SU-DHL-6 (cell line): ENCODE measurements at regions not wholly inside any gene's neighbourhood (a gene's known extent, or its start where the extent isn't known, plus 50 kb on each side); places are given as distances from the start of the nearest gene placed in this dataset.
"Not testable (repeated sequence)": the region's sequence is repeated elsewhere in the genome, so short reads cannot be mapped to it uniquely, and the experiment has no call there.

ENCODE experiments used
- H2AFZ ChIP-seq: fragments of 200-600 bp; sonication (generic); 2 replicates; pipeline ENCODE4 v1.6.1; 2014; ENCODE audit warnings: low read depth, mild to moderate bottlenecking, moderate library complexity, mixed read lengths, antibody characterized with exemption, low read length; ENCODE audit not compliant: severe bottlenecking
- H3F3A ChIP-seq: fragments of 200-600 bp; shearing (Covaris generic); 2 replicates; pipeline ENCODE4 v1.6.0; 2016; ENCODE audit warnings: antibody characterized with exemption, mild to moderate bottlenecking; ENCODE audit not compliant: insufficient read depth
- H3K27ac ChIP-seq: fragments of 200-600 bp; sonication (generic); 2 replicates; pipeline ENCODE4 v1.5.1; 2016; ENCODE audit warnings: low read depth, mild to moderate bottlenecking, low read length, moderate library complexity, mixed read lengths
- H3K27me3 ChIP-seq: fragments of 200-600 bp; sonication (generic), shearing (Covaris generic); 2 replicates; pipeline ENCODE4 v1.6.0; 2014; ENCODE audit warnings: mild to moderate bottlenecking, low read length
- H3K36me3 ChIP-seq: fragments of 200-600 bp; sonication (generic); 2 replicates; pipeline ENCODE4 v1.6.1; 2014; ENCODE audit warnings: mild to moderate bottlenecking, low read length, mixed read lengths
- H3K4me2 ChIP-seq: fragments of 300-600, 200-600 bp; shearing (Covaris generic), sonication (generic); 2 replicates; pipeline ENCODE4 v1.6.0; 2014; ENCODE audit warnings: low read length, low read depth, mild to moderate bottlenecking; ENCODE audit not compliant: poor library complexity, severe bottlenecking
- H3K4me3 ChIP-seq: fragments of 200-600 bp; sonication (generic); 2 replicates; pipeline ENCODE4 v1.5.1; 2014; ENCODE audit warnings: antibody characterized with exemption, low read length, mild to moderate bottlenecking, mixed read lengths; ENCODE audit not compliant: insufficient read depth, poor library complexity, severe bottlenecking
- H3K79me2 ChIP-seq: fragments of 200-600 bp; sonication (generic); 2 replicates; pipeline ENCODE4 v1.6.1; 2014; ENCODE audit warnings: mild to moderate bottlenecking, low read length, moderate library complexity; ENCODE audit not compliant: insufficient read depth
- H3K9ac ChIP-seq: fragments of 200-600 bp; sonication (generic); 2 replicates; pipeline ENCODE4 v1.7.0; 2014; ENCODE audit warnings: mild to moderate bottlenecking, low read length
- H3K9me2 ChIP-seq: fragments of 200-600 bp; sonication (generic); replicated peaks from 2 replicates; pipeline ENCODE4 v1.6.1; 2014; ENCODE audit warnings: low read length; ENCODE audit not compliant: insufficient read depth
- H3K9me3 ChIP-seq: fragments of 200-600 bp; sonication (generic); 2 replicates; pipeline ENCODE4 v1.6.1; 2014; ENCODE audit warnings: low read length, mixed read lengths; ENCODE audit not compliant: insufficient read depth
- H4K20me1 ChIP-seq: fragments of 200-600 bp; sonication (generic); 2 replicates; pipeline ENCODE4 v1.6.1; 2014; ENCODE audit warnings: low read depth, mild to moderate bottlenecking, antibody characterized with exemption, low read length, moderate library complexity, mixed read lengths
- EZH2phosphoT487 ChIP-seq: fragments of 200-600 bp; sonication (generic), shearing (Covaris generic); conservative IDR thresholded peaks from 2 replicates; pipeline ENCODE4 v1.6.1; 2018; ENCODE audit warnings: mild to moderate bottlenecking, antibody characterized with exemption, low read length, moderate library complexity, mixed read lengths
- TF ChIP-seq, protein P1 (sequence below): fragments of 200-600 bp; sonication (generic); IDR thresholded peaks from one replicate; pipeline ENCODE4 v1.5.1; 2017; ENCODE audit warnings: antibody characterized with exemption, mild to moderate bottlenecking, low read length, moderate library complexity; ENCODE audit not compliant: insufficient read depth, poor library complexity, severe bottlenecking

DNA sequence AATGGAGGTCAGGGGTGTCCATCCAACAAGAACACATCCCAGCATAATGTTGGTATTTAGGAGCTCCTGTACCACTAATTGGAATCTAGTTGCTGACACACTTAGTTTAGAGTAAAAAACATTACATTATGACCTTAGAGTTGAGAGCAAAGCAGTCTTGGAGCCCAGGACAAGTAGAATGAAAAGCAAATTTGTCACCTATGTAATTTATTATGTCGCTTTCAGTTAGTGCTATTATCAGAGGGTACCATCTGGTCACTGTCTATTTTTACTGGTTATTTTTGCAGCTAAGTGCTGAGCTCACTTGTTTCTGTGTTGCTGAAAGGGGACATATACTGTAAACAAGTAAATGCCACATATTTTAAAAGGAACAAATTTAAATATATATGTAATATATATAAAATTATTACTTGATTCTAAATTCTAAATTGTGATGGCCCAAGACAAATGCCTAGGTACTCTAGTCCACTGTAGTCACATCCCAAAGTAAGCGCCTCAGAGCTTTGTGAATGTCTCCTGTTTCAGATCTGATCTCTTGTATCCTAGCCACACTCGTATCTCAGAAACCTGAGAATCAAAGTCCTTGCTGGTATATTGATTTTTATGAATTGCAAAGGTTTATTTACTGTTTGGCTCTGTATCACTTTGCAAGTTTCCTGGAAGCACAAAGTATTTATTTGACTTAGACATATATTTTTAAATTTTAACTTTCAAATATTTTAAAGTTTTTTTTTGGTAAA is 148.6 kb upstream of the MAN1A1 start:
- TF ChIP-seq, protein P1, sequence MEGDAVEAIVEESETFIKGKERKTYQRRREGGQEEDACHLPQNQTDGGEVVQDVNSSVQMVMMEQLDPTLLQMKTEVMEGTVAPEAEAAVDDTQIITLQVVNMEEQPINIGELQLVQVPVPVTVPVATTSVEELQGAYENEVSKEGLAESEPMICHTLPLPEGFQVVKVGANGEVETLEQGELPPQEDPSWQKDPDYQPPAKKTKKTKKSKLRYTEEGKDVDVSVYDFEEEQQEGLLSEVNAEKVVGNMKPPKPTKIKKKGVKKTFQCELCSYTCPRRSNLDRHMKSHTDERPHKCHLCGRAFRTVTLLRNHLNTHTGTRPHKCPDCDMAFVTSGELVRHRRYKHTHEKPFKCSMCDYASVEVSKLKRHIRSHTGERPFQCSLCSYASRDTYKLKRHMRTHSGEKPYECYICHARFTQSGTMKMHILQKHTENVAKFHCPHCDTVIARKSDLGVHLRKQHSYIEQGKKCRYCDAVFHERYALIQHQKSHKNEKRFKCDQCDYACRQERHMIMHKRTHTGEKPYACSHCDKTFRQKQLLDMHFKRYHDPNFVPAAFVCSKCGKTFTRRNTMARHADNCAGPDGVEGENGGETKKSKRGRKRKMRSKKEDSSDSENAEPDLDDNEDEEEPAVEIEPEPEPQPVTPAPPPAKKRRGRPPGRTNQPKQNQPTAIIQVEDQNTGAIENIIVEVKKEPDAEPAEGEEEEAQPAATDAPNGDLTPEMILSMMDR = no peak
- TF ChIP-seq EZH2phosphoT487 = no peak
- H3K27me3 ChIP-seq = no peaks in the 10 kb centered on the region
- H3K4me3 ChIP-seq = no peak overlapping the region
- H2AFZ ChIP-seq = no peak overlapping the region
- no peak overlapping the region for H3K9ac ChIP-seq
- H3K9me3 ChIP-seq = no peaks in the 10 kb centered on the region
- H3F3A ChIP-seq = no peaks in the 10 kb centered on the region
- H4K20me1 ChIP-seq = no peaks in the 10 kb centered on the region
- H3K9me2 ChIP-seq = no peaks in the 10 kb centered on the region
- H3K79me2 ChIP-seq = no peaks in the 10 kb centered on the region
- no peaks in the 10 kb centered on the region for H3K36me3 ChIP-seq
- H3K27ac ChIP-seq = no peak overlapping the region
- H3K4me2 ChIP-seq = no peak overlapping the region

DNA sequence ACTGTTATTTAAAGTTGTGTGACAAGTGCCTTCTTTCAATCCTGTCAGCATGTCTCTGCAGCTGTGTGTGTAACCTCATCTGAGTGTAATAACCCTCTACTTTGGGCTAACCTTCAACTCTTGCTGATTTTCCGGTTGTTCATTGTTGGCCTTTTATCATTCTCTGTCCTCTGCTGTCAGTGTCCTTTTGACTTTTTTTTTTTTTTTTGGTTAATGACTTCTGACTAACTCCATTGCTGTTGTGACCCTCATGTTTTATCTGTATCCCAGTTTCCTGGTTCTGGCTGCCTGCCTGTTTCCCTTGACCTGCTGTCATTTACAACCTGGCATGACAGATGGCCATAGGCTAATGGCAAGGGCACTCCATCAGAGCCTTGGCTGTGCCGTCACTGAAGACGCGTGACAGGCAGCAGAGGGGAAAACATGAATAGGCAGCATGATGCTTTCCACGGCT is 145.7 kb upstream of the MAN1A1 start:
- no peaks in the 10 kb centered on the region for H3K9me3 ChIP-seq
- H3K36me3 ChIP-seq = no peaks in the 10 kb centered on the region
- no peaks in the 10 kb centered on the region for H3K79me2 ChIP-seq
- H3K9ac ChIP-seq = no peak overlapping the region
- no peak overlapping the region for H3K4me2 ChIP-seq
- H2AFZ ChIP-seq = no peak overlapping the region
- TF ChIP-seq EZH2phosphoT487 = no peak
- TF ChIP-seq, protein P1 = no peak
- no peaks in the 10 kb centered on the region for H3K27me3 ChIP-seq
- no peak overlapping the region for H3K27ac ChIP-seq
- no peaks in the 10 kb centered on the region for H3F3A ChIP-seq
- no peak overlapping the region for H3K4me3 ChIP-seq
- no peaks in the 10 kb centered on the region for H3K9me2 ChIP-seq
- H4K20me1 ChIP-seq = no peaks in the 10 kb centered on the region

DNA sequence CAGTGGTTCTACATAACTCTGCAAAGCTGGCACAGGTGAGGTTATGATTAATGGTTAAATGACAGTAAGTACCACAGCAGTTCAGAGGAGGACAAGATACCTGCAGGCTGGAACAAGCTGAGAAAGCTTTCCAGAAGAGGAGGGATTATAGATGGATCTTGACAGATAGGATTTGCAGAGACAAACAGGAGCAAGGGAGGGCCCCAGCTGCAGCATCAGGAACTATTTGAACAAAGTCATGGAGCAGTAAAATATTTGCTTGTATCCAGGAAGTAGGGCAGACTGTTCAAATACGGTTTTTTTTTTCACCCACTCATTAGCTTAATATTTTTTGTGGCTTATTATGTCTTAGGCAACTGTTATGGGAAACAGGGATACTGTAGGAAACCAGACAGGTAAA is 144.4 kb upstream of the MAN1A1 start:
- Histone ChIP-seq H3K9me2 (no peaks in the 10 kb centered on the region), H3K4me2 (no peak overlapping the region), H3K79me2 (no peaks in the 10 kb centered on the region), H3K4me3 (no peak overlapping the region), H3K9me3 (no peaks in the 10 kb centered on the region), H2AFZ (no peak overlapping the region), H3K27ac (no peak overlapping the region), H3F3A (no peaks in the 10 kb centered on the region), H3K36me3 (no peaks in the 10 kb centered on the region), H4K20me1 (no peaks in the 10 kb centered on the region), H3K27me3 (no peaks in the 10 kb centered on the region), H3K9ac (no peak overlapping the region)
- TF ChIP-seq, protein P1 = no peak
- TF ChIP-seq EZH2phosphoT487 = no peak

DNA sequence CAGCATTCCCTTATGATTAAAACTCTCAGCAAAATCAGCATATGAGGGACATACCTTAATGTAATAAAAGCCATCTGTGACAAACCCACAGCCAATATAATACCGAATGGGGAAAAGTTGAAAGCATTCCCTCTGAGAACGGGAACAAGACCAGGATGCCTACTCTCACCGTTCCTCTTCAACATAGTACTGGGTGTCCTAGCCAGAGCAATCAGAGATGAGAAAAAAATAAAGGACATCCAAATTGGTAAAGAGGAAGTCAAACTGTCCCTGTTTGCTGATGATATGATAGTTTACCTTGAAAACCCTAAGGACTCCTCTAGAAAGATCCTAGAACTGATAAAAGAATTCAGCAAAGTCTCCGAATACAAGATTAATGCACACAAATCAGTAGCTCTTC is 141.6 kb upstream of the MAN1A1 start:
- not testable (repeated sequence) for H3K36me3 ChIP-seq, H3K27me3 ChIP-seq, H3K4me3 ChIP-seq, H3K79me2 ChIP-seq, H3K9me3 ChIP-seq, H3K27ac ChIP-seq, H3K9ac ChIP-seq, H2AFZ ChIP-seq, H4K20me1 ChIP-seq, H3F3A ChIP-seq, H3K4me2 ChIP-seq, H3K9me2 ChIP-seq

DNA sequence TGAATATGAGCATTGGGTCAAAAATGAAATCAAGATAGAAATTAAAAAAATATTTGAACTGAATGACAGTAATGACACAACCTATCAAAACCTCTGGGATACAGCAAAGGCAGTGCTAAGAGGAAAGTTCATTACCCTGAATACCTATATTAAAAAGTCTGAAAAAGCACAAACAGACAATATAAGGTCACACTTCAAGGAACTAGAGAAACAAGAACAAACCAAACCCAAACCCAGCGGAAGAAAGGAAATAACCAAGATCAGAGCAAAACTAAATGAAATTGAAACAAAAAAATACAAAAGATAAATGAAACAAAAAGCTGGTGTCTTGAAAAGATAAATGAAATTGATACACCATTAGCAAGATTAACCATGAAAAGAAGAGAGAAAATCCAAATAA is 140.5 kb upstream of the MAN1A1 start:
- not testable (repeated sequence) for H4K20me1 ChIP-seq, H3K36me3 ChIP-seq, H3K79me2 ChIP-seq, H3K27me3 ChIP-seq, H3K9ac ChIP-seq, H3F3A ChIP-seq, H3K27ac ChIP-seq, H3K4me3 ChIP-seq, H3K9me2 ChIP-seq, H2AFZ ChIP-seq, H3K4me2 ChIP-seq, H3K9me3 ChIP-seq
